Thyroid gland (tissue), 4 donors: ENCODE measurements at regions not wholly inside any gene's neighbourhood (a gene's known extent, or its start where the extent isn't known, plus 50 kb on each side); places are given as distances from the start of the nearest gene placed in this dataset.
A peak's percentile ranks its signal among the peaks of the same experiment; 100 is the strongest.
"Not testable (repeated sequence)": the region's sequence is repeated elsewhere in the genome, so short reads cannot be mapped to it uniquely, and the experiment has no call there.

Experiments used
- DNase-seq, 2 donors: peaks; one replicate each; pipeline ENCODE4 v3.0.0-alpha.2; 2019
- H3K27ac ChIP-seq, 3 donors: fragments of 200-600 bp; sonication (generic); 1 replicate in 2 of 3; 2 replicates in 1 of 3; pipeline ENCODE4 v1.5.1; 2016 to 2019; ENCODE audit warnings: mild to moderate bottlenecking in 1 of 3, moderate library complexity in 1 of 3
- H3K27me3 ChIP-seq: fragments of 200-600 bp; sonication (generic); one replicate; pipeline ENCODE4 v1.5.1; 2019
- H3K36me3 ChIP-seq, 2 donors: fragments of 200-600 bp; sonication (generic); one replicate each; pipeline ENCODE4 v1.5.1; 2016 to 2019
- H3K4me1 ChIP-seq, 2 donors: fragments of 200-600 bp; sonication (generic); one replicate each; pipeline ENCODE4 v1.5.1; 2017 to 2019
- H3K4me3 ChIP-seq, 3 donors: fragments of 200-600 bp; sonication (generic); replicated peaks in 1 of 3; 1 replicate in 2 of 3; 2 replicates in 1 of 3; pipeline ENCODE4 v1.5.1; 2016; ENCODE audit warnings: mild to moderate bottlenecking in 1 of 3
- H3K9me3 ChIP-seq: fragments of 200-600 bp; sonication (generic); one replicate; pipeline ENCODE4 v1.5.1; 2017
- POLR2A ChIP-seq, 2 donors: fragments of 450-650 bp; IDR thresholded peaks; one replicate each; pipeline ENCODE4 v1.6.1; 2017; ENCODE audit warnings: antibody characterized with exemption in 2 of 2, mild to moderate bottlenecking in 2 of 2, moderate library complexity in 1 of 2
- WGBS, 2 donors: methylation state at CpG; one replicate each; pipeline ENCODE4 v1.1.5; 2017; 5-methylcytosine and 5-hydroxymethylcytosine counted together
- intact Hi-C: fragments of 100-400 bp; cut with DNase I; formaldehyde crosslinking; loops from one replicate; pipeline ENCODE4 v1.15.1; 2023
- TF ChIP-seq, protein P1 (sequence below), 6 experiments: fragments of 200-600 bp in 3 of 6; fragments of 450-650 bp in 3 of 6; sonication (generic) in 3 of 6; IDR thresholded peaks; one replicate each; pipeline ENCODE4 v1.5.1; 2016 to 2019; ENCODE audit warnings: antibody characterized with exemption in 6 of 6, mild to moderate bottlenecking in 2 of 6, inconsistent platforms in 1 of 6, moderate library complexity in 1 of 6

DNA sequence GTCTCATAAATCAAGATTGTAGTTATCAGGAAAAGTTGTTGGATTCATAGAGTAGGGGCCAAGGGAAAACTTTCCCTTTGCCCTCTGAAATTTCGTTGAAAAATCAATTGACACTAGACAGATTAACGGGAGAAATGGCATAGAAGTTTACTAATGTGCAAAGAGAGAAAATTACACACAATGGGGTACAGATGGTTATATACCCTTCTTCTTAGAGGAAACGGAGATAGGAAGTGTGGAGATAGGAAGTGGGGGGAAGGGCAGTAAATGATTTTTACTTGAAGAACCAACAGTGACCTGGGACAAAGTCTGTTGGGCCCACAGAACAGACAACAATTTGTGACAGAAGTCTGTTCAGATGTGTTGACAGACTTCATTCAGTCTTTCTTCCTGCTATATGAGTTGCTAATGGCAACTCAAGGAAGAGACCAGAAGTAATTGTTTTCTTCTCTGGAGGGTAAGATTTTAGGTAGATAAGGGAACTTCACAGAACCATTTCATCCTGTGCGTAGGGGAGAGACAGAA lies 177.9 kb downstream of the C9orf152 start:
- TF ChIP-seq, protein P1, sequence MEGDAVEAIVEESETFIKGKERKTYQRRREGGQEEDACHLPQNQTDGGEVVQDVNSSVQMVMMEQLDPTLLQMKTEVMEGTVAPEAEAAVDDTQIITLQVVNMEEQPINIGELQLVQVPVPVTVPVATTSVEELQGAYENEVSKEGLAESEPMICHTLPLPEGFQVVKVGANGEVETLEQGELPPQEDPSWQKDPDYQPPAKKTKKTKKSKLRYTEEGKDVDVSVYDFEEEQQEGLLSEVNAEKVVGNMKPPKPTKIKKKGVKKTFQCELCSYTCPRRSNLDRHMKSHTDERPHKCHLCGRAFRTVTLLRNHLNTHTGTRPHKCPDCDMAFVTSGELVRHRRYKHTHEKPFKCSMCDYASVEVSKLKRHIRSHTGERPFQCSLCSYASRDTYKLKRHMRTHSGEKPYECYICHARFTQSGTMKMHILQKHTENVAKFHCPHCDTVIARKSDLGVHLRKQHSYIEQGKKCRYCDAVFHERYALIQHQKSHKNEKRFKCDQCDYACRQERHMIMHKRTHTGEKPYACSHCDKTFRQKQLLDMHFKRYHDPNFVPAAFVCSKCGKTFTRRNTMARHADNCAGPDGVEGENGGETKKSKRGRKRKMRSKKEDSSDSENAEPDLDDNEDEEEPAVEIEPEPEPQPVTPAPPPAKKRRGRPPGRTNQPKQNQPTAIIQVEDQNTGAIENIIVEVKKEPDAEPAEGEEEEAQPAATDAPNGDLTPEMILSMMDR (IDR thresholded peaks at IDR 0.05): no peak
- no peak for TF ChIP-seq POLR2A (IDR thresholded peaks at IDR 0.05)
- Histone ChIP-seq H3K4me1 (peaks cover 0 to 19% of the 10 kb centered on the region in 2 donors), H3K27ac (peak overlapping the region in 2 of 3 donors; percentile 2 to 42), H3K9me3 (no peaks in the 10 kb centered on the region), H3K27me3 (no peaks in the 10 kb centered on the region), H3K36me3 (no peaks in the 10 kb centered on the region), H3K4me3 (no peak overlapping the region)
- intact Hi-C loops: no loop called here
- DNase-seq: no peak
- 81% methylated on average over 4 of the region's 4 CpGs for WGBS, 2 donors

DNA sequence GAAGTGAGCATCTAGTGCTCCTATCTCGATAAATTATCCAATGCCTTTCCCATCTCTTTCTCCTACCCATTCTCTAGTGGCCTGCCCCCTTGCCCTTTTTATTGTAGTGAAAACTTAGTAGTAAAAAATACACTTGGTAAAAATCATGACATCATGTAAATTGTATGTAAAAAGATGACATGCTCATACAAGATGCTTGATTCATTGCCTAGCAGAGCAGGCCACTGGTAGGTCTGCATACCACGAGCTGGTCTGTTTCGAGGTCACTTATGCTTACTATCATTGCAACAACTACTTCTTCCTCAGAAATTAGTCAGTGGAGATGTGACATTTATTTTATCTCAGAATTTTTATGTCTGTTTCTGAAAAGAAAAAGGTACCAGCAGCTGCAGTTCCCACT lies 177.3 kb downstream of the C9orf152 start:
- intact Hi-C loops: no loop called here
- Histone ChIP-seq H3K36me3 (no peaks in the 10 kb centered on the region), H3K27ac (peak overlapping the region in 1 of 3 donors; percentile 2), H3K9me3 (no peaks in the 10 kb centered on the region), H3K27me3 (no peaks in the 10 kb centered on the region), H3K4me1 (peaks cover 0 to 19% of the 10 kb centered on the region in 2 donors), H3K4me3 (no peak overlapping the region)
- no peak for TF ChIP-seq POLR2A (IDR thresholded peaks at IDR 0.05)
- TF ChIP-seq, protein P1 (IDR thresholded peaks at IDR 0.05): no peak
- DNase-seq: no peak
- 90 to 97% methylated on average over 3 of the region's 3 CpGs for WGBS, 2 donors

DNA sequence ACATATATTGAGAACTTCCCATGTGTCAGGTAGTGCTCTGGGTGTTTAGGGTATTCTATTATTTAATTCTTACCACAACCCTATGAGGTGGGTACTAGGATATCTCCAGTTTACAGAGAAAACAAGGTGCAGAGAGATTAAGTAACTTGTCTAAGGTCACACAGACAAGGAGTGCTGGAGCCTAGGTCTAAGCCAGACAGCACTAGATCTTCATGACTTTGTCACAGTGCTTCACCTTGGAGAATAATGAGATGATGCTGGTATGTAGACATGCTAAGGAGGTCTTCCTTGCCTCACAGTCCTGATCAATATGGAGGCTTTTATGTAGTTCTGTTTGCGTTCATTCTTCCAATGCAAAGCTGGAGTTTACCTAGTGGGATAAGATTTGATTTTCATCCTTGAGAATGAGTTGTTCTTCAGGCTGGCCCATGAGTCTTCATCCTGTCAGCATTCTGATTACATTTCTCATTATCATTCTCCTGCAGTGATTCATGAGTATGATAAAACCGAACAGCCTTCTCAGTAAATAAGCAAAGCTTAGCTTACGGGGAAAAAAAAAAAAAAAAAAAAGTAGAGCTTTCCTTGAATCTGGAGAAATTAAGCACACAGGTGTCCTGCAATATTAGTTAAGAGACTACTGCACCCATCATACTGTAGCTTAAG lies 176.3 kb downstream of the C9orf152 start:
- WGBS, 2 donors: 87 to 97% methylated on average over 3 of the region's 3 CpGs
- TF ChIP-seq POLR2A (IDR thresholded peaks at IDR 0.05): no peak
- TF ChIP-seq, protein P1 (IDR thresholded peaks at IDR 0.05): no peak
- no peak overlapping the region for H3K4me3 ChIP-seq
- no peak overlapping the region for H3K27ac ChIP-seq
- H3K27me3 ChIP-seq: no peaks in the 10 kb centered on the region
- DNase-seq: no peak
- no peaks in the 10 kb centered on the region for H3K36me3 ChIP-seq
- H3K9me3 ChIP-seq: no peaks in the 10 kb centered on the region
- H3K4me1 ChIP-seq: peaks cover 0 to 19% of the 10 kb centered on the region in 2 donors
- intact Hi-C loops: no loop called here

DNA sequence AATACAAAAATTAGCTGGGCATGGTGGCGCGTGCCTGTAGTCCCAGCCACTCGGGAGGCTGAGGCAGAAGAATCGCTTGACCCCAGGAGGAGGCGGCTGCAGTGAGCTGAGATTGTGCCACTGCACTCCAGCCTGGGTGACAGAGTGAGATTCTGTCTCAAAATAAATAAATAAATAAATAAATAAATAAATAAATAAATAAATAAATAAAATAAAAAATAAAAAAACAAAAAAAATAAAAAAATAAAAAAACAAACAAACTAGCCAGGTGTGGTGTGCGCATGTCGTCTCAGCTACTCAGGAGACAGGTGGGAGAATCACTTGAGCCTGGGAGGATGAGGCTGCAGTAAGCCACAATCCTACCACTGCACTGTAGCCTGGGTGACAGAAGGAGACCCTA lies 175.4 kb downstream of the C9orf152 start:
- H3K4me3 ChIP-seq, H3K36me3 ChIP-seq, DNase-seq, H3K9me3 ChIP-seq, H3K27me3 ChIP-seq, H3K27ac ChIP-seq, intact Hi-C loops: not testable (repeated sequence)
- H3K4me1 ChIP-seq: peaks cover 0 to 16% of the 10 kb centered on the region in 2 donors
- WGBS, 2 donors: 95 to 97% methylated on average over 7 of the region's 7 CpGs

- DNase-seq: peak in 1 of 2 donors; percentile 5
- intact Hi-C loops: no loop called here
- 43 to 57% methylated on average over 2 of the region's 2 CpGs for WGBS, 2 donors
Measured at GRCh38 chr9:110033869-110034268, 174.1 kb downstream of the C9orf152 start.

More at GRCh38 chr9:110033869-110034268, 174.1 kb downstream of the C9orf152 start:
- H3K9me3 ChIP-seq: no peaks in the 10 kb centered on the region
- TF ChIP-seq POLR2A (IDR thresholded peaks at IDR 0.05): no peak
- TF ChIP-seq, protein P1 (IDR thresholded peaks at IDR 0.05): no peak
- H3K27me3 ChIP-seq: no peaks in the 10 kb centered on the region
- no peak overlapping the region for H3K27ac ChIP-seq
- no peak overlapping the region for H3K4me3 ChIP-seq
- H3K36me3 ChIP-seq: no peaks in the 10 kb centered on the region
- H3K4me1 ChIP-seq: peaks cover 0 to 7% of the 10 kb centered on the region in 2 donors
